ENCODE measurements at regions not wholly inside any gene's neighbourhood (a gene's known extent, or its start where the extent isn't known, plus 50 kb on each side); places are given as distances from the start of the nearest gene placed in this dataset.

DNA sequence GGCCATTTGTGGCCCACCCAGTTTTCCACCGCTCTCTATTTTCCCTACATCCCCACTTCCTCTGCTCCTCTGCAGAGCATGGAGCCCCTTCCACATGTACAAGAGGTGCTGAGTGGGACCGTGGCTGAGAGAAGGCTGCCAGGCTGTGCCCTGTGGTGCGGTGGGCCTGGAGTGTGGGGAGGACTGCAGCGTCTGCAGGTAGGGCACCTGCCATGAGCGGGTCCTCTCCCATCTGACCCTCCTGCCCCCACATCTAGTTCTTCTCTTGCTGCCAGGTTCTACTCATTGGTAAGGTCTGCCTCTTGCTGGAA is 145.6 kb upstream of the FAM20C start:
- TF ChIP-seq, protein P1, sequence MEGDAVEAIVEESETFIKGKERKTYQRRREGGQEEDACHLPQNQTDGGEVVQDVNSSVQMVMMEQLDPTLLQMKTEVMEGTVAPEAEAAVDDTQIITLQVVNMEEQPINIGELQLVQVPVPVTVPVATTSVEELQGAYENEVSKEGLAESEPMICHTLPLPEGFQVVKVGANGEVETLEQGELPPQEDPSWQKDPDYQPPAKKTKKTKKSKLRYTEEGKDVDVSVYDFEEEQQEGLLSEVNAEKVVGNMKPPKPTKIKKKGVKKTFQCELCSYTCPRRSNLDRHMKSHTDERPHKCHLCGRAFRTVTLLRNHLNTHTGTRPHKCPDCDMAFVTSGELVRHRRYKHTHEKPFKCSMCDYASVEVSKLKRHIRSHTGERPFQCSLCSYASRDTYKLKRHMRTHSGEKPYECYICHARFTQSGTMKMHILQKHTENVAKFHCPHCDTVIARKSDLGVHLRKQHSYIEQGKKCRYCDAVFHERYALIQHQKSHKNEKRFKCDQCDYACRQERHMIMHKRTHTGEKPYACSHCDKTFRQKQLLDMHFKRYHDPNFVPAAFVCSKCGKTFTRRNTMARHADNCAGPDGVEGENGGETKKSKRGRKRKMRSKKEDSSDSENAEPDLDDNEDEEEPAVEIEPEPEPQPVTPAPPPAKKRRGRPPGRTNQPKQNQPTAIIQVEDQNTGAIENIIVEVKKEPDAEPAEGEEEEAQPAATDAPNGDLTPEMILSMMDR (IDR thresholded peaks at IDR 0.05), result no peak
- no peak overlapping the region for H3K27ac ChIP-seq
- no peak overlapping the region for H3K4me3 ChIP-seq (ENCODE audit: low read depth in 1 of 2, low read length in 1 of 2)
- no peaks in the 10 kb centered on the region for H3K36me3 ChIP-seq
- no peaks in the 10 kb centered on the region for H3K27me3 ChIP-seq
- H3K4me1 ChIP-seq (ENCODE audit: control insufficient read depth in 1 of 2, insufficient read depth in 1 of 2, low read depth in 1 of 2, low read length in 1 of 2), result peaks cover 1 to 5% of the 10 kb centered on the region in 2 experiments
- no peaks in the 10 kb centered on the region for H3K9me3 ChIP-seq

DNA sequence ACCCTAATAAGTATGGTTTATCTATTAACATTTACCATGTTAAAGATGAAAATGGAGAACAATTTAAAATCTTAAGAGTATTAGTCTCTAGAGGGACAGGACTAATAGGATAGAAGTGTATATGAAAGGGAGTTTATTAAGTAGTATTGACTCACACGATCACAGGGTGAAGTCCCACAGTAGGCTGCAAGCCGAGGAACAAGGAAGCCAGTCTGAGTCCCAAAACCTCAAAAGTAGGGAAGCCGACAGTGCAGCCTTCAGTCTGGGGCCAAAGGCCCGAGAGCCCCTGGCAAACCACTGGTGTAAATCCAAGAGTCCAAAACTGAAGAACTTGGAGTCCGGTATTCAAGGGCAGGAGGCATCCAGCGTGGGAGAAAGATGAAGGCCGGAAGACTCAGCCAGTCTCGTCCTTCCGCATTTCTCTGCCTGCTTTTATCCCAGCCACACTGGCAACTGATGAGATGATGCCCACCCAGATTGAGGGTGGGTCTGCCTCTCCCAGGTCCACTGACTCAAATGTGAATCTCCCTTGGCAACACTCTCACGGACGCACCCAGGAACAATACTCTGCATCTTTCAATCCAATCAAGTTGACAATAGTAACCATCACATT is 140.8 kb upstream of the FAM20C start:
- Histone ChIP-seq H3K4me1 (ENCODE audit: control insufficient read depth in 1 of 2, insufficient read depth in 1 of 2, low read depth in 1 of 2, low read length in 1 of 2) (no peaks in the 10 kb centered on the region), H3K27me3 (no peaks in the 10 kb centered on the region), H3K4me3 (ENCODE audit: low read depth in 1 of 2, low read length in 1 of 2) (no peak overlapping the region), H3K9me3 (no peaks in the 10 kb centered on the region), H3K27ac (no peak overlapping the region), H3K36me3 (no peaks in the 10 kb centered on the region)
- TF ChIP-seq, protein P1 (IDR thresholded peaks at IDR 0.05), result no peak

DNA sequence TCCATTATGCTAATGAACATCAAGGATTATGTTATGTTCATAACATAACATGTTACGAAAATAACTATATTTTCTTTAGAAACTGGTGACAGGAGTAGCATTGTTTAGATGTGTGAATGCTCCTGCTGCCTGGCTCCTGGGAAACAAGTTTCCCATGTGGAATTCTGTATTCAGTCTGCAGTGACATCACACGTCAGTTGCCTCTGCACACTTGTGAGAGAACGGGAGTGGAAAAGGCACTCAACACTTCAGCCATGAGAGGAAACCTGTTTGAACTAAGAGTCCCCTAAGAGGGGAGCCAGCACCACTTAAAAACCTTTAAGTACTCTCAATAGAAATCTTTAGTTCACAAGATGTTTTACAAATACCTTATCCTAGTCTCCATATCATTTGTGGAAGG is 140.3 kb upstream of the FAM20C start:
- no peaks in the 10 kb centered on the region for H3K36me3 ChIP-seq
- H3K27ac ChIP-seq, result no peak overlapping the region
- H3K9me3 ChIP-seq, result no peaks in the 10 kb centered on the region
- H3K4me3 ChIP-seq (ENCODE audit: low read depth in 1 of 2, low read length in 1 of 2), result no peak overlapping the region
- no peaks in the 10 kb centered on the region for H3K27me3 ChIP-seq
- peaks cover 2 to 5% of the 10 kb centered on the region in 2 experiments for H3K4me1 ChIP-seq (ENCODE audit: control insufficient read depth in 1 of 2, insufficient read depth in 1 of 2, low read depth in 1 of 2, low read length in 1 of 2)
- TF ChIP-seq, protein P1 (IDR thresholded peaks at IDR 0.05), result no peak

DNA sequence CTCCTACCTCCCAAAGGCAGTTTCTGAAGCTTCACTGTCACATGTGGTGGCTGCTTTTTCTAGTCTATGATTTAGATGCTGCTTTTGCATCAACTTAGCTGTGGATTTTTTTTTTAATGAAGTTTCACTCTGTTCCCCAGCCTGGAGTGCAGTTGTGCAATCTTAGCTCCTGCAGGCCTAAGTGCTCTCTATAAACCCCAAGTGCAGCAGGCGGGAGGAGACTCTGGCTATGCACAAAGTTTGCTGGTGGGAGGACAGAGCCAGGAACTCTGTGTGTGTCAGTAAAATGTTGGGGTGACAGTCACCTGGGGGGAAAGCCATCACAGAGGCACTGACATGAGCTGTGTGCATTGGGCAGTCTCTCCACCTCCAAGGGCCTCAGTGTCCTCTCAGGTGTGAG is 138.8 kb upstream of the FAM20C start:
- TF ChIP-seq, protein P1 (IDR thresholded peaks at IDR 0.05), result no peak
- Histone ChIP-seq H3K4me3 (ENCODE audit: low read depth in 1 of 2, low read length in 1 of 2) (no peak overlapping the region), H3K27ac (no peak overlapping the region), H3K27me3 (no peaks in the 10 kb centered on the region), H3K9me3 (no peaks in the 10 kb centered on the region), H3K36me3 (no peaks in the 10 kb centered on the region), H3K4me1 (ENCODE audit: control insufficient read depth in 1 of 2, insufficient read depth in 1 of 2, low read depth in 1 of 2, low read length in 1 of 2) (peaks cover 13 to 18% of the 10 kb centered on the region in 2 experiments)

DNA sequence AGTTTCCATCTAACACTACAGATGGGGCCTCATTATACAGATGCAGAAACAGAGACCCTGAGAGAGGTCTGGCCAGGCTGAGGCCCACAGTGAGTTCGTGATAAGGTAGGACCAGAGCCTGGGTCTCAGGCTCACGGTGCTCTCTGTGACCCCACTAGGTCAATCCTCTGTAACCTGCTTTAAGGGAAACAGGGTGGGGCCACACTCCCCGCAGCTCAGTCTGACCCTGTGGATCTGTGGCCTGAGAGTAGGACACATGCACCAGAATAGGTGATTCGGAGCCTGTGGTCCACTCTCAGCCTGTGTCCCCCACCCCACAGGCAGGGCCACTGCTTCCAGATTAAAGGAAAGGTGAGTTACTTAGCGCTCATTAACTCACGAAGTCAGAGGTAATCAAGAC is 137.8 kb upstream of the FAM20C start:
- H3K27ac ChIP-seq, result no peak overlapping the region
- TF ChIP-seq, protein P1 (IDR thresholded peaks at IDR 0.05), result no peak
- no peak overlapping the region for H3K4me3 ChIP-seq (ENCODE audit: low read depth in 1 of 2, low read length in 1 of 2)
- peaks cover 13 to 18% of the 10 kb centered on the region in 2 experiments for H3K4me1 ChIP-seq (ENCODE audit: control insufficient read depth in 1 of 2, insufficient read depth in 1 of 2, low read depth in 1 of 2, low read length in 1 of 2)
- no peaks in the 10 kb centered on the region for H3K9me3 ChIP-seq
- no peaks in the 10 kb centered on the region for H3K27me3 ChIP-seq
- no peaks in the 10 kb centered on the region for H3K36me3 ChIP-seq
